HEK293 (cell line): ENCODE measurements at regions not wholly inside any gene's neighbourhood (a gene's known extent, or its start where the extent isn't known, plus 50 kb on each side); places are given as distances from the start of the nearest gene placed in this dataset.

Source experiments
- CTCF ChIP-seq: fragments of 450-650 bp; formaldehyde crosslinking; IDR thresholded peaks from 2 replicates; pipeline ENCODE4 v1.5.1; 2016; ENCODE audit warnings: missing biosample characterization, missing genetic modification characterization
- MEIS1 ChIP-seq: sonication (generic); formaldehyde crosslinking; IDR thresholded peaks from 2 replicates; pipeline ENCODE4 v1.8.1; 2022; ENCODE audit warnings: missing genetic modification reagents, mild to moderate bottlenecking, borderline replicate concordance
- REST ChIP-seq: fragments of 450-650 bp; formaldehyde crosslinking; IDR thresholded peaks from 2 replicates; pipeline ENCODE4 v1.5.1; 2016; ENCODE audit warnings: missing biosample characterization, missing genetic modification characterization
- TCF7L2 ChIP-seq: IDR thresholded peaks from 2 replicates; pipeline ENCODE4 v1.6.1; 2011; ENCODE audit warnings: low read depth, mild to moderate bottlenecking, inconsistent platforms, low read length, moderate library complexity, borderline replicate concordance
- YY1 ChIP-seq: fragments of 450-650 bp; formaldehyde crosslinking; IDR thresholded peaks from 2 replicates; pipeline ENCODE4 v1.5.1; 2018; ENCODE audit warnings: missing biosample characterization, missing genetic modification characterization
- ZBTB20 ChIP-seq: fragments of 450-650 bp; formaldehyde crosslinking; IDR thresholded peaks from 2 replicates; pipeline ENCODE4 v1.5.1; 2016; ENCODE audit warnings: missing biosample characterization, missing genetic modification characterization
- ZBTB21 ChIP-seq: fragments of 450-650 bp; formaldehyde crosslinking; IDR thresholded peaks from 2 replicates; pipeline ENCODE4 v1.5.1; 2017; ENCODE audit warnings: missing biosample characterization, missing genetic modification characterization
- ZIC2 ChIP-seq: fragments of 450-650 bp; formaldehyde crosslinking; IDR thresholded peaks from 2 replicates; pipeline ENCODE4 v1.5.1; 2016; ENCODE audit warnings: missing biosample characterization, missing genetic modification characterization
- ZNF24 ChIP-seq: fragments of 450-650 bp; formaldehyde crosslinking; IDR thresholded peaks from 2 replicates; pipeline ENCODE4 v1.5.1; 2016; ENCODE audit warnings: missing biosample characterization, missing genetic modification characterization
- ZNF610 ChIP-seq: fragments of 450-650 bp; formaldehyde crosslinking; IDR thresholded peaks from 2 replicates; pipeline ENCODE4 v1.5.1; 2016; ENCODE audit warnings: missing biosample characterization, missing genetic modification characterization, borderline replicate concordance
- ZNF660 ChIP-seq: fragments of 450-650 bp; IDR thresholded peaks from 2 replicates; pipeline ENCODE4 v1.5.1; 2018; ENCODE audit warnings: missing biosample characterization, mild to moderate bottlenecking, missing genetic modification characterization
- ZNF704 ChIP-seq: fragments of 450-650 bp; formaldehyde crosslinking; IDR thresholded peaks from 2 replicates; pipeline ENCODE4 v1.5.1; 2016; ENCODE audit warnings: missing biosample characterization, missing genetic modification characterization
- ZNF76 ChIP-seq: fragments of 450-650 bp; formaldehyde crosslinking; IDR thresholded peaks from 2 replicates; pipeline ENCODE4; 2016; ENCODE audit warnings: low read depth, missing biosample characterization, missing genetic modification characterization, borderline replicate concordance
- ZSCAN18 ChIP-seq: fragments of 450-650 bp; formaldehyde crosslinking; IDR thresholded peaks from 2 replicates; pipeline ENCODE4 v1.5.1; 2016; ENCODE audit warnings: missing biosample characterization, missing genetic modification characterization

GRCh38 chr10:125441151-125441550 is 241.8 kb downstream of the TEX36 start:
- TF ChIP-seq CTCF (no peak), ZNF660 (tag by site-specific recombination) (no peak), ZNF610 (no peak), ZIC2 (no peak), ZNF24 (tag by site-specific recombination) (no peak), REST (tag by site-specific recombination) (no peak), ZBTB21 (tag by site-specific recombination) (no peak), ZNF704 (tag by site-specific recombination) (no peak), ZBTB20 (tag by site-specific recombination) (no peak), ZNF76 (tag by site-specific recombination) (no peak), YY1 (tag by site-specific recombination) (no peak), MEIS1 (CRISPR knock-in tag) (no peak), TCF7L2 (no peak), ZSCAN18 (tag by site-specific recombination) (no peak)
